ENCODE measurements at regions not wholly inside any gene's neighbourhood (a gene's known extent, or its start where the extent isn't known, plus 50 kb on each side); places are given as distances from the start of the nearest gene placed in this dataset.

DNA sequence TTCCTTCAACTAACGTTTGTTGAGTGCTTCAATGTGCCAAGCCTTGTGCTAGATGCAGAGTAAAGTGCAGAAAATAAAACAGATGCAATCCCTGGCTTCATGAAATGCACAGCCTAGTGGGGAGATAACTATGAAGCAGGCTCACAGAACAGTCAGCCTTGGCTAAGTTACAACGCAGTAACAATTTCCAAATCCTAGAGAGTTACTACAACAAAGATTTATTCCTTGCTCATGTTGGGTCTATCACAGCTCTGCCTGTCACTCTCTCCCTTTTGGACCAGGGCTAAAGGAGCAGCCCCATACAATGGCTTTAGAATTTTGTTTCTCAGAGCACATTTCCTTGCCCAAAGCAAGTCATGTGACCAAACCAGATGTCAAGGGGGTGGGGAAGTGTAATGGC is 359.8 kb downstream of the ZNF326 start (continued):
- TF ChIP-seq, protein P1, sequence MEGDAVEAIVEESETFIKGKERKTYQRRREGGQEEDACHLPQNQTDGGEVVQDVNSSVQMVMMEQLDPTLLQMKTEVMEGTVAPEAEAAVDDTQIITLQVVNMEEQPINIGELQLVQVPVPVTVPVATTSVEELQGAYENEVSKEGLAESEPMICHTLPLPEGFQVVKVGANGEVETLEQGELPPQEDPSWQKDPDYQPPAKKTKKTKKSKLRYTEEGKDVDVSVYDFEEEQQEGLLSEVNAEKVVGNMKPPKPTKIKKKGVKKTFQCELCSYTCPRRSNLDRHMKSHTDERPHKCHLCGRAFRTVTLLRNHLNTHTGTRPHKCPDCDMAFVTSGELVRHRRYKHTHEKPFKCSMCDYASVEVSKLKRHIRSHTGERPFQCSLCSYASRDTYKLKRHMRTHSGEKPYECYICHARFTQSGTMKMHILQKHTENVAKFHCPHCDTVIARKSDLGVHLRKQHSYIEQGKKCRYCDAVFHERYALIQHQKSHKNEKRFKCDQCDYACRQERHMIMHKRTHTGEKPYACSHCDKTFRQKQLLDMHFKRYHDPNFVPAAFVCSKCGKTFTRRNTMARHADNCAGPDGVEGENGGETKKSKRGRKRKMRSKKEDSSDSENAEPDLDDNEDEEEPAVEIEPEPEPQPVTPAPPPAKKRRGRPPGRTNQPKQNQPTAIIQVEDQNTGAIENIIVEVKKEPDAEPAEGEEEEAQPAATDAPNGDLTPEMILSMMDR (IDR thresholded peaks at IDR 0.05 in 2 of 3, conservative IDR thresholded peaks at IDR 0.05 in 1 of 3; ENCODE audit: borderline replicate concordance in 1 of 3, insufficient read depth in 1 of 3, low read depth in 2 of 3, low read length in 2 of 3) = no peak
- TF ChIP-seq CEBPB (IDR thresholded peaks at IDR 0.05; ENCODE audit: low read depth) = no peak
- TF ChIP-seq, protein P2, sequence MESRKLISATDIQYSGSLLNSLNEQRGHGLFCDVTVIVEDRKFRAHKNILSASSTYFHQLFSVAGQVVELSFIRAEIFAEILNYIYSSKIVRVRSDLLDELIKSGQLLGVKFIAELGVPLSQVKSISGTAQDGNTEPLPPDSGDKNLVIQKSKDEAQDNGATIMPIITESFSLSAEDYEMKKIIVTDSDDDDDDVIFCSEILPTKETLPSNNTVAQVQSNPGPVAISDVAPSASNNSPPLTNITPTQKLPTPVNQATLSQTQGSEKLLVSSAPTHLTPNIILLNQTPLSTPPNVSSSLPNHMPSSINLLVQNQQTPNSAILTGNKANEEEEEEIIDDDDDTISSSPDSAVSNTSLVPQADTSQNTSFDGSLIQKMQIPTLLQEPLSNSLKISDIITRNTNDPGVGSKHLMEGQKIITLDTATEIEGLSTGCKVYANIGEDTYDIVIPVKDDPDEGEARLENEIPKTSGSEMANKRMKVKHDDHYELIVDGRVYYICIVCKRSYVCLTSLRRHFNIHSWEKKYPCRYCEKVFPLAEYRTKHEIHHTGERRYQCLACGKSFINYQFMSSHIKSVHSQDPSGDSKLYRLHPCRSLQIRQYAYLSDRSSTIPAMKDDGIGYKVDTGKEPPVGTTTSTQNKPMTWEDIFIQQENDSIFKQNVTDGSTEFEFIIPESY (IDR thresholded peaks at IDR 0.05; ENCODE audit: extremely low read depth, insufficient replicate concordance, low read length) = no peak
- TF ChIP-seq RAD21 (IDR thresholded peaks at IDR 0.05; ENCODE audit: low read depth) = no peak
- TF ChIP-seq ZFX (IDR thresholded peaks at IDR 0.05) = no peak
- TF ChIP-seq POLR2A (IDR thresholded peaks at IDR 0.05; ENCODE audit: borderline replicate concordance, extremely low read depth, insufficient read depth, insufficient read length) = no peak
- no peak for TF ChIP-seq CBX3 (IDR thresholded peaks at IDR 0.05; ENCODE audit: low read depth)
- no peak for TF ChIP-seq YY1 (IDR thresholded peaks at IDR 0.05; ENCODE audit: extremely low read depth, insufficient replicate concordance, low read depth, low read length)
- TF ChIP-seq EZH2 (IDR thresholded peaks at IDR 0.05) = no peak
- TF ChIP-seq ELF1 (IDR thresholded peaks at IDR 0.05; ENCODE audit: borderline replicate concordance, low read depth) = no peak

DNA sequence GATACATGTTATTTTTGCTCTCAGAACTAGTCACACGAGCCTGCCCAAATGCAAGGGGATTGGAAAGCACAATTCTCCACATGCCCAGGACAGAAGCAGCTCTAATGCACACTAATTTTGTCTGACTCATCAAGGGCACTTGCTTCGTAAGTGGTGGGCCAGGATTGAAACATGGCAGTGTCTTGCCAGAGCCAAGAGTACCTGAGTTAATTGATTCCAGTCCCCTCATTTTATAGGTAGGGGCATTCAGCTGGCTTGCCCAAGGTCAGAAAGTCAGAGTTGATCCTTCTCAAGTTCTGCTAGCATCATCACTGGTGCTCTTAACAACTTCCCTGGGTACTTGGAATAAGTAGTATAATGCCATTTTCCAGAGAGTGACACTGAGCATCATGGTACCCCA is 356.1 kb downstream of the ZNF326 start:
- TF ChIP-seq ZNF274 (IDR thresholded peaks at IDR 0.05; ENCODE audit: low read depth, low read length) (no peak), RAD21 (IDR thresholded peaks at IDR 0.05; ENCODE audit: low read depth) (no peak), EZH2phosphoT487 (IDR thresholded peaks at IDR 0.05; ENCODE audit: borderline replicate concordance) (no peak), FOSL1 (IDR thresholded peaks at IDR 0.05; ENCODE audit: low read depth) (no peak), SP1 (IDR thresholded peaks at IDR 0.05; ENCODE audit: low read depth) (no peak), SRF (IDR thresholded peaks at IDR 0.05; ENCODE audit: low read depth) (no peak), EGR1 (IDR thresholded peaks at IDR 0.05; ENCODE audit: low read depth) (no peak), SIN3A (IDR thresholded peaks at IDR 0.05; ENCODE audit: low read depth) (no peak), ELF1 (IDR thresholded peaks at IDR 0.05; ENCODE audit: borderline replicate concordance, low read depth) (no peak), TCF7L2 (IDR thresholded peaks at IDR 0.05; ENCODE audit: borderline replicate concordance, extremely low read depth, insufficient read depth, insufficient read length) (no peak)
- TF ChIP-seq, protein P2 (IDR thresholded peaks at IDR 0.05; ENCODE audit: extremely low read depth, insufficient replicate concordance, low read length) = no peak
- TF ChIP-seq, protein P3, sequence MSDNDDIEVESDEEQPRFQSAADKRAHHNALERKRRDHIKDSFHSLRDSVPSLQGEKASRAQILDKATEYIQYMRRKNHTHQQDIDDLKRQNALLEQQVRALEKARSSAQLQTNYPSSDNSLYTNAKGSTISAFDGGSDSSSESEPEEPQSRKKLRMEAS (IDR thresholded peaks at IDR 0.05) = no peak
- CTCF ChIA-PET = no interaction called here
- BruUV-seq (replicated peaks) = no TSS peak

More for the DNA sequence above, 356.1 kb downstream of the ZNF326 start:
- POLR2A ChIA-PET = no interaction called here
- Histone ChIP-seq H3K9me2 (ENCODE audit: insufficient read depth) (no peaks in the 10 kb centered on the region), H3K4me1 (ENCODE audit: control insufficient read depth in 1 of 2, insufficient read depth in 2 of 2, low read length in 2 of 2) (no peaks in the 10 kb centered on the region), H3K4me3 (replicated peaks in 1 of 2; ENCODE audit: low read depth in 1 of 2, low read length in 2 of 2) (no peak overlapping the region), H3K36me3 (ENCODE audit: control insufficient read depth in 1 of 2, insufficient read depth in 2 of 2, low read length in 2 of 2) (no peaks in the 10 kb centered on the region), H3K27me3 (ENCODE audit: insufficient read depth, low read length) (no peaks in the 10 kb centered on the region; the same call in 1 of the 2 replicates), H3K9me3 (ENCODE audit: control insufficient read depth in 1 of 2, insufficient read depth in 1 of 2, low read depth in 1 of 2, low read length in 2 of 2) (no peaks in the 10 kb centered on the region; a peak in 1 of 4 replicates), H4K20me1 (ENCODE audit: insufficient read depth) (no peaks in the 10 kb centered on the region), H3K4me2 (ENCODE audit: low read length) (no peak overlapping the region), H3K9ac (ENCODE audit: low read length) (no peak overlapping the region), H3K79me2 (ENCODE audit: insufficient read depth, low read length) (no peaks in the 10 kb centered on the region), H2AFZ (ENCODE audit: low read depth, low read length, poor library complexity, severe bottlenecking) (no peak overlapping the region), H3K27ac (ENCODE audit: low read depth, low read length) (no peak overlapping the region)
- RAD21 ChIA-PET (ENCODE audit: low non-redundant PET in 1 of 2, low total read pairs in 2 of 2, uncharacterized antibody in 2 of 2, unreplicated experiment in 2 of 2) = no interaction called here
- ATAC-seq = no peak
- no peak for DNase-seq (ENCODE audit: low read depth, low spot score)
- intact Hi-C loops (cut with micrococcal nuclease) = no loop called here
